ENCODE measurements at regions not wholly inside any gene's neighbourhood (a gene's known extent, or its start where the extent isn't known, plus 50 kb on each side); places are given as distances from the start of the nearest gene placed in this dataset.

GRCh38 chr6:164266851-164267250 is 852.3 kb downstream of the QKI start:
- no peak for DNase-seq (ENCODE audit: extremely low spot score)
- ChIA-PET CTCF (no interaction called here), POLR2A (no interaction called here)
- TF ChIP-seq ZNF384 (IDR thresholded peaks at IDR 0.05): no peak
- no peak for TF ChIP-seq L3MBTL2 (conservative IDR thresholded peaks at IDR 0.05)
- no peak for TF ChIP-seq SUZ12 (IDR thresholded peaks at IDR 0.05)
- no peak for TF ChIP-seq FOXK2 (IDR thresholded peaks at IDR 0.05)
- TF ChIP-seq FOXA1 (IDR thresholded peaks at IDR 0.05): no peak
- no peak for TF ChIP-seq FOXM1 (IDR thresholded peaks at IDR 0.05; ENCODE audit: borderline replicate concordance)
- no peak for TF ChIP-seq SP1 (IDR thresholded peaks at IDR 0.05)
- TF ChIP-seq PKNOX1 (IDR thresholded peaks at IDR 0.05): no peak
- no peak for TF ChIP-seq ARNT (IDR thresholded peaks at IDR 0.05)
- no peak for TF ChIP-seq CTBP1 (IDR thresholded peaks at IDR 0.05; ENCODE audit: borderline replicate concordance)
- TF ChIP-seq NFRKB (IDR thresholded peaks at IDR 0.05): no peak
- no peak for TF ChIP-seq HDGF (IDR thresholded peaks at IDR 0.05; ENCODE audit: borderline replicate concordance)
- no peak for TF ChIP-seq BHLHE40 (IDR thresholded peaks at IDR 0.05; ENCODE audit: borderline replicate concordance)
- no peak for TF ChIP-seq TARDBP (IDR thresholded peaks at IDR 0.05)
- TF ChIP-seq ELF4 (IDR thresholded peaks at IDR 0.05): no peak
- TF ChIP-seq LEF1 (IDR thresholded peaks at IDR 0.05; ENCODE audit: borderline replicate concordance): no peak

- ChIA-PET CTCF (no interaction called here), POLR2A (no interaction called here)
- TF ChIP-seq ELF4 (IDR thresholded peaks at IDR 0.05): no peak
- no peak for TF ChIP-seq CTBP1 (IDR thresholded peaks at IDR 0.05; ENCODE audit: borderline replicate concordance)
- no peak for DNase-seq (ENCODE audit: extremely low spot score)
Measured at GRCh38 chr6:164262348-164262747, 847.8 kb downstream of the QKI start.

GRCh38 chr6:164258421-164258820 is 843.9 kb downstream of the QKI start:
- POLR2A ChIA-PET: no interaction called here
- TF ChIP-seq FOXK2 (IDR thresholded peaks at IDR 0.05) (no peak), ELF4 (IDR thresholded peaks at IDR 0.05) (no peak), FOXM1 (IDR thresholded peaks at IDR 0.05; ENCODE audit: borderline replicate concordance) (no peak)
- CTCF ChIA-PET: no interaction called here
- DNase-seq (ENCODE audit: extremely low spot score): no peak

- no peak for DNase-seq (ENCODE audit: extremely low spot score)
Measured at GRCh38 chr6:164252948-164253347, 838.4 kb downstream of the QKI start.

GRCh38 chr6:164252291-164252690 is 837.8 kb downstream of the QKI start:
- ChIA-PET POLR2A (no interaction called here), CTCF (no interaction called here)
- DNase-seq (ENCODE audit: extremely low spot score): no peak
- TF ChIP-seq FOXK2 (IDR thresholded peaks at IDR 0.05): no peak
- no peak for TF ChIP-seq L3MBTL2 (conservative IDR thresholded peaks at IDR 0.05)
- TF ChIP-seq BHLHE40 (IDR thresholded peaks at IDR 0.05; ENCODE audit: borderline replicate concordance): no peak
- no peak for TF ChIP-seq ARNT (IDR thresholded peaks at IDR 0.05)
- TF ChIP-seq ZNF384 (IDR thresholded peaks at IDR 0.05): no peak
- no peak for TF ChIP-seq SP1 (IDR thresholded peaks at IDR 0.05)

More at GRCh38 chr6:164252948-164253347, 838.4 kb downstream of the QKI start:
- POLR2A ChIA-PET: no interaction called here
- TF ChIP-seq BHLHE40 (IDR thresholded peaks at IDR 0.05; ENCODE audit: borderline replicate concordance): no peak
- CTCF ChIA-PET: no interaction called here

- no peak for DNase-seq (ENCODE audit: extremely low spot score)
- CTCF ChIA-PET: no interaction called here
- POLR2A ChIA-PET: no interaction called here
- TF ChIP-seq NFRKB (IDR thresholded peaks at IDR 0.05) (no peak), ZNF384 (IDR thresholded peaks at IDR 0.05) (no peak), CTBP1 (IDR thresholded peaks at IDR 0.05; ENCODE audit: borderline replicate concordance) (no peak), L3MBTL2 (conservative IDR thresholded peaks at IDR 0.05) (no peak), FOXA1 (IDR thresholded peaks at IDR 0.05) (no peak), FOXM1 (IDR thresholded peaks at IDR 0.05; ENCODE audit: borderline replicate concordance) (no peak), ELF4 (IDR thresholded peaks at IDR 0.05) (no peak), BHLHE40 (IDR thresholded peaks at IDR 0.05; ENCODE audit: borderline replicate concordance) (no peak), SUZ12 (IDR thresholded peaks at IDR 0.05) (no peak), ARNT (IDR thresholded peaks at IDR 0.05) (no peak), FOXK2 (IDR thresholded peaks at IDR 0.05) (no peak), TARDBP (IDR thresholded peaks at IDR 0.05) (no peak), LEF1 (IDR thresholded peaks at IDR 0.05; ENCODE audit: borderline replicate concordance) (no peak), PKNOX1 (IDR thresholded peaks at IDR 0.05) (no peak), HDGF (IDR thresholded peaks at IDR 0.05; ENCODE audit: borderline replicate concordance) (no peak)
Measured at GRCh38 chr6:164247106-164247505, 832.6 kb downstream of the QKI start.

GRCh38 chr6:164246082-164246481 is 831.6 kb downstream of the QKI start:
- no peak for DNase-seq (ENCODE audit: extremely low spot score)
- CTCF ChIA-PET: no interaction called here
- POLR2A ChIA-PET: no interaction called here
- TF ChIP-seq NFRKB (IDR thresholded peaks at IDR 0.05): no peak

- DNase-seq (ENCODE audit: extremely low spot score): no peak
- ChIA-PET POLR2A (no interaction called here), CTCF (interaction anchor here (0.6 kb wide), 1 partner anchor 638 kb away, joined by 3 read pairs; no protein-coding TSS in a partner anchor)
- TF ChIP-seq PKNOX1 (IDR thresholded peaks at IDR 0.05) (no peak), BHLHE40 (IDR thresholded peaks at IDR 0.05; ENCODE audit: borderline replicate concordance) (no peak), FOXM1 (IDR thresholded peaks at IDR 0.05; ENCODE audit: borderline replicate concordance) (no peak), L3MBTL2 (conservative IDR thresholded peaks at IDR 0.05) (no peak), ARNT (IDR thresholded peaks at IDR 0.05) (no peak), SUZ12 (IDR thresholded peaks at IDR 0.05) (no peak), ZNF384 (IDR thresholded peaks at IDR 0.05) (no peak), LEF1 (IDR thresholded peaks at IDR 0.05; ENCODE audit: borderline replicate concordance) (no peak), ELF4 (IDR thresholded peaks at IDR 0.05) (no peak), CTBP1 (IDR thresholded peaks at IDR 0.05; ENCODE audit: borderline replicate concordance) (no peak), NFRKB (IDR thresholded peaks at IDR 0.05) (no peak), HDGF (IDR thresholded peaks at IDR 0.05; ENCODE audit: borderline replicate concordance) (no peak), FOXK2 (IDR thresholded peaks at IDR 0.05) (no peak), SP1 (IDR thresholded peaks at IDR 0.05) (no peak), FOXA1 (IDR thresholded peaks at IDR 0.05) (no peak), TARDBP (IDR thresholded peaks at IDR 0.05) (no peak)
Measured at GRCh38 chr6:164243949-164244348, 829.4 kb downstream of the QKI start.

Measured in HEK293T (cell line).